GM12873 (cell line): ENCODE measurements at regions not wholly inside any gene's neighbourhood (a gene's known extent, or its start where the extent isn't known, plus 50 kb on each side); places are given as distances from the start of the nearest gene placed in this dataset.

Source experiments
- TF ChIP-seq, protein P1 (sequence below): IDR thresholded peaks from 2 replicates; pipeline ENCODE4 v1.5.1; 2012; ENCODE audit warnings: low read depth, mild to moderate bottlenecking, moderate library complexity, low read length, control low read depth; ENCODE audit not compliant: insufficient read depth; ENCODE audit errors: missing control alignments

DNA sequence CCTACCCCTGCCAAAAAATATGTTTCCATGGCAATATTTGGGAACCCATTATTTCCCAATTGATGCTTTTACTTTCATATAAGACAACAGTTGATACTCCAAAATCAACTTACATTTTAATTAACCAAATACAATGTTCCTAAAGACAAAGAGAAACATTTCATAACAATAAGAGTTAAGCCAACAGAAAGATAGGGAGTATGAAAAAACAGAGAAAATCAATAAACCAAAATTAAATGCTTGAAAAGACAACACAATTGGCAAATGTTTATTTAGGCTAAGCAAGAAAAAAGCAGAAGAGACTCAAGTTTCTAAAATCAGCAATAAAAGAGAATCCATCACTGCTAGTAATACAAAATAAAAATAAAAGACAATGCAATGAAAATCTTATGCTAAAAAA lies 123.1 kb upstream of the VPREB1 start:
- TF ChIP-seq, protein P1, sequence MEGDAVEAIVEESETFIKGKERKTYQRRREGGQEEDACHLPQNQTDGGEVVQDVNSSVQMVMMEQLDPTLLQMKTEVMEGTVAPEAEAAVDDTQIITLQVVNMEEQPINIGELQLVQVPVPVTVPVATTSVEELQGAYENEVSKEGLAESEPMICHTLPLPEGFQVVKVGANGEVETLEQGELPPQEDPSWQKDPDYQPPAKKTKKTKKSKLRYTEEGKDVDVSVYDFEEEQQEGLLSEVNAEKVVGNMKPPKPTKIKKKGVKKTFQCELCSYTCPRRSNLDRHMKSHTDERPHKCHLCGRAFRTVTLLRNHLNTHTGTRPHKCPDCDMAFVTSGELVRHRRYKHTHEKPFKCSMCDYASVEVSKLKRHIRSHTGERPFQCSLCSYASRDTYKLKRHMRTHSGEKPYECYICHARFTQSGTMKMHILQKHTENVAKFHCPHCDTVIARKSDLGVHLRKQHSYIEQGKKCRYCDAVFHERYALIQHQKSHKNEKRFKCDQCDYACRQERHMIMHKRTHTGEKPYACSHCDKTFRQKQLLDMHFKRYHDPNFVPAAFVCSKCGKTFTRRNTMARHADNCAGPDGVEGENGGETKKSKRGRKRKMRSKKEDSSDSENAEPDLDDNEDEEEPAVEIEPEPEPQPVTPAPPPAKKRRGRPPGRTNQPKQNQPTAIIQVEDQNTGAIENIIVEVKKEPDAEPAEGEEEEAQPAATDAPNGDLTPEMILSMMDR = no peak

DNA sequence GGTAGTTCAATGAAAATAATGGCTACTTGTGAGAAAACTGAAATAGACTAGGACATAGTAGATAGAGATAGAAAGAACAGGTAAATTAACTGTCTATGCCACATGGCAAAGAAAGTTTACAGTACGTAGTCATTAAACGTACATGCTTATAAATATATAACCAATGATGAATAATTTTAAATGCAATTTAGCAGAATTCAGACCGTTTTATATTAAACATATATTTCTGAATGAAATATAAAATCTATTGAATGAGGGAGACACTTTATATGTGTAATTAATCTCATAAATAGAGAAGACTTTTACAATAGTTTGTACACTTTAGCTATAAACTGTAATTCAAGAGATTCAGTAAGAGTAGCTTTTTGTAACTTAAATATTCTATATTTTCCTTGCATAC lies 124.4 kb upstream of the VPREB1 start:
- TF ChIP-seq, protein P1 = no peak

DNA sequence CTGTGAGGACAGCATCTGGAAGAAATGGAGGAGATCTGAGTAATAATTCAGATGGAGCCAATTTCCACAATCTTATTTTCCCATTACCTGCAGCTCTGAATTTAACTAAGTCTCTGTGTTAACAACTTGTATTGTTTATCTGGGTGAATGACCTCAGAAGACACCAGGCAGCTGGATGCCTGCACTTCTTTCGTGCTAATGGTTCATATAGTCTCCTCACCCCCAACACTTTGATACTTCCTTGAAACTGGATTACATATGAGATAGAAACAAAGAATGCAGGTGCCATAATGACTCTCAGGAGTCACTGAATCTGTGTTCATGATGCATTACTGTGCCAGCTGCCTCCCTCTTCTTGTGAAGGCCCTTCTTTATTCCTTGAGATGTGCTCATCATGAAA lies 125.6 kb upstream of the VPREB1 start:
- TF ChIP-seq, protein P1 = no peak

DNA sequence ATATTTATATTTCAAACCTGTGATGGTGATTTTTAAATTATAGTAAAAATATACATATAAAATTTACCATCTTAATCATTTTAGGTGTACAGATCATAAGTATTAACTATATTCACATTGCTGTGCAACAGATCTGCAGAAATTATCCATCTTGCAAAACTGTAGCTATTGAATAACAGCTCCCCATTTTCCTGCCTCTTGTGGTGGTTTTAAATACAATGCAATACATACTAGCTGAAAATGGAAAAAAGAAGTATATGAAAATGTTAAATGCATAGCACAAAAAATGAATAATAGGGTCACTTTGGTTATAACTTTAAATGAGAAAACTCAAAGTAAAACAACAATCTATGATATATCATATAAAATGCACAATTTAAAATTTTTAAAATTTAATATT lies 130.9 kb upstream of the VPREB1 start:
- TF ChIP-seq, protein P1 = no peak

DNA sequence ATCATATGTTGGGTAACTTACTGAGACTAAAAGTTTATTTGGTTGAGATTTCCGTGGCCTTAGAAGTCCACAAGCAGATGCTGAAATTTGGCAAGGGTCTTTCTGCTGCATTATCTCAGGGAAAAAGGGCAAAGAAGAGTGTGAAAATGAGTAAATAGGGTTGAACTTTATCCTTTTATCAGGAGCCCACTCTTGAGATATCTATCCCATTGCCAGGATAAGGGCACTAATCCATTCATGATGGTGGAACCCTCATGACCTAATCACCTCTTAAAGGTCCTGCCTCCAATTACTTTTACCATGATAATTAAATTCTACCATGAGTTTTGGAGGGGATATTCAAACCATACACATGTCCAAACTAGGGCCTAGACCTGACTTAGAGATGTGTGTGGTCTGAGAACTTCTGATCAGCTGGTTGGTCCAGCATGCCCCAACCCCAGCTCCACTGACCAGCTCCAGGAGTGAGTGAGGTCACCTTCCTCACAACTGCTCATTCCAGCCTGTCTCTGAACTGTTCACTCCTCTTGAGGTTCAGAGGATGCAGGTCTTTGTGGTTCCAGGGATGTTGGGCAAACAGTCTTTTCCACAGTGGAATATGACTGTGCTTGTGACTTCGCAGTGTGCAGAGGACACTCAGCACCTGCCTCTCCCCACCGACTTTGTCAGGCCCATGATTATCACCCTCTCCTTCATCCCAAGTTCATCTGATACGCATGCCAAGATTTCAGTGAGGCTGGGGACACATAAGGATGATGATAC lies 130.1 kb upstream of the TOP3B start:
- TF ChIP-seq, protein P1 = no peak

DNA sequence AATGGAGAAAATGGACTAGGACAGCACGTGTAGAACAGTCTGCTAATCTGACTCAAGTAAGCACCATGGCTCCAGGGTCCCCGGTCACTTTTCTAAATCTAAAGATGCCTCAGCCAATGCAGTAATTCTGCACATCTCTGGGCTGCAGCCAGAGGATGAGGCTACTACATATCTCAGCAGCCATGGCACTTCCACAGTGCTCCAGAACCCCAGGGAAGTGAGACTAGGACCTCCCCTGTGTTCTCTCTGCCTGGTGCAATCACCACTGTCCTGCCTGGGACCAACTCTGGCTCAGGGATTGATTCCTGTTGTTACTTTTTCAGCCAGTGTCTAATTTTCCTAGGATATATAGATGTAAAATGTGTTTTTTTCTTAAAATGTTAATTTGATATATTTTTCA lies 129.4 kb upstream of the TOP3B start:
- TF ChIP-seq, protein P1 = no peak

DNA sequence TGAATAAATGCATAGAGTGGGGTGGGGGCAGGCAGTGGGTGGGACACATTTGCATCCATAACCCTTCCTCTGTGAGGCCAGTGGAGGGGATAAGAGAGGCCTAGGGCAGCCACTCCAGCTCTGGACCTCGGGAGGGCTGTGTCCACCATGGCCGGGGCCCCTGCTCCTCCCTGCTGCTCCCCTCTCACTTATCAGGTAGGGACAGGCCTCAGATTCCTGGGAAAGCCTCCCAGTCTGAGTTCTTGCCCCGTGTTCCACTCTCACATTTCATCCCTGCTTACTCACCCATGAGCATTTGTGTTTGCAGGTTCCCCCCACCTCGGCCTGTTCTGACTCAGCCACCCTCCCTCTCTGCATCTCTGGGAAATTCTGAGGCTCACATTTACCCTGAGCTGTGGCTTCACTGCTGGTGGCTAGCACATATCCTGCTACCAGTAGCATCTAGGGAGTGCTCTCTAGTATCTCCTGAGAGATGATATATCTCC lies 128.7 kb upstream of the TOP3B start:
- TF ChIP-seq, protein P1 = no peak
